ENCODE measurements at regions not wholly inside any gene's neighbourhood (a gene's known extent, or its start where the extent isn't known, plus 50 kb on each side); places are given as distances from the start of the nearest gene placed in this dataset.
"Not testable (repeated sequence)": the region's sequence is repeated elsewhere in the genome, so short reads cannot be mapped to it uniquely, and the experiment has no call there.

GRCh38 chr2:91657193-91657592 lies 2965.7 kb downstream of the RPIA start:
- DNase-seq (ENCODE audit: low spot score): peak; percentile 7

GRCh38 chr2:91658336-91658735 lies 2966.9 kb downstream of the RPIA start:
- not testable (repeated sequence) for DNase-seq (ENCODE audit: low spot score)

GRCh38 chr2:91659189-91659916 lies 2967.9 kb downstream of the RPIA start:
- not testable (repeated sequence) for DNase-seq (ENCODE audit: low spot score)

GRCh38 chr2:91659917-91660275 lies 2968.4 kb downstream of the RPIA start:
- peak; percentile 32 for DNase-seq (ENCODE audit: low spot score)

- not testable (repeated sequence) for DNase-seq (ENCODE audit: low spot score)
Measured at GRCh38 chr2:91667341-91667740, 2975.9 kb downstream of the RPIA start.

GRCh38 chr2:91685541-91685940 lies 2994.1 kb downstream of the RPIA start:
- DNase-seq (ENCODE audit: low spot score): not testable (repeated sequence)

GRCh38 chr2:91686046-91686445 lies 2994.6 kb downstream of the RPIA start:
- DNase-seq (ENCODE audit: low spot score): not testable (repeated sequence)

Data from SW480 (cell line).